ENCODE measurements at regions not wholly inside any gene's neighbourhood (a gene's known extent, or its start where the extent isn't known, plus 50 kb on each side); places are given as distances from the start of the nearest gene placed in this dataset.

DNA sequence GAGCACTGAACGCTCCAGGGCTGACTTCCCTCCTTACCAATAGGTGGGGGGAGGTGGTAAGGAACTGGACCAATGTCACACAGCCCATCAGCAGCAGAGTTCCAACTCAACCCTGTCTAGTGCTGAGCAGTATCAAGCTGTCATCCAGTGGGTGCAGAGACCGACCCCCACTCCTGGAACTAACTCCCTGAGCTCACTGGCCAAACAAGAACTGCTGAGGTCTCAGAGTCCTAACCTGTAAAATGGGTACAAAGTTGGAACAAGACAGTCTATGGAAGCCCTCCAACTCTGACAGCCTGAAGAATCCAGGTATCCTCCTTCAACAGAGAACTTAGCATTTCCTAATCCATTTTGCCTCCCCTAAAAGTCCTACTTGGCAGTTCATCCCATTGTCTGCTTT lies 91.1 kb upstream of the CLMN start:
- ATAC-seq (no peak), DNase-seq (ENCODE audit: low spot score) (no peak)
- Histone ChIP-seq H3K4me2 (no peak overlapping the region), H3K27ac (ENCODE audit: low read depth) (no peak overlapping the region), H3F3A (replicated peaks; ENCODE audit: low read depth) (no peaks in the 10 kb centered on the region), H3K4me1 (ENCODE audit: insufficient read depth) (no peaks in the 10 kb centered on the region), H3K9me2 (ENCODE audit: insufficient read depth) (no peaks in the 10 kb centered on the region), H4K20me1 (replicated peaks; ENCODE audit: insufficient read depth) (no peaks in the 10 kb centered on the region), H3K4me3 (no peak overlapping the region), H3K79me2 (replicated peaks; ENCODE audit: insufficient read depth) (no peaks in the 10 kb centered on the region), H3K27me3 (ENCODE audit: insufficient read depth) (no peaks in the 10 kb centered on the region), H3K36me3 (ENCODE audit: insufficient read depth) (no peaks in the 10 kb centered on the region), H2AFZ (no peak overlapping the region)
- no peak for TF ChIP-seq ZNF462 (CRISPR knock-in tag; IDR thresholded peaks at IDR 0.05)
- TF ChIP-seq JUNB (IDR thresholded peaks at IDR 0.05; ENCODE audit: unreplicated experiment): no peak
- TF ChIP-seq, protein P1, sequence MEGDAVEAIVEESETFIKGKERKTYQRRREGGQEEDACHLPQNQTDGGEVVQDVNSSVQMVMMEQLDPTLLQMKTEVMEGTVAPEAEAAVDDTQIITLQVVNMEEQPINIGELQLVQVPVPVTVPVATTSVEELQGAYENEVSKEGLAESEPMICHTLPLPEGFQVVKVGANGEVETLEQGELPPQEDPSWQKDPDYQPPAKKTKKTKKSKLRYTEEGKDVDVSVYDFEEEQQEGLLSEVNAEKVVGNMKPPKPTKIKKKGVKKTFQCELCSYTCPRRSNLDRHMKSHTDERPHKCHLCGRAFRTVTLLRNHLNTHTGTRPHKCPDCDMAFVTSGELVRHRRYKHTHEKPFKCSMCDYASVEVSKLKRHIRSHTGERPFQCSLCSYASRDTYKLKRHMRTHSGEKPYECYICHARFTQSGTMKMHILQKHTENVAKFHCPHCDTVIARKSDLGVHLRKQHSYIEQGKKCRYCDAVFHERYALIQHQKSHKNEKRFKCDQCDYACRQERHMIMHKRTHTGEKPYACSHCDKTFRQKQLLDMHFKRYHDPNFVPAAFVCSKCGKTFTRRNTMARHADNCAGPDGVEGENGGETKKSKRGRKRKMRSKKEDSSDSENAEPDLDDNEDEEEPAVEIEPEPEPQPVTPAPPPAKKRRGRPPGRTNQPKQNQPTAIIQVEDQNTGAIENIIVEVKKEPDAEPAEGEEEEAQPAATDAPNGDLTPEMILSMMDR (conservative IDR thresholded peaks at IDR 0.05; ENCODE audit: low read depth in 2 of 2): no peak
- TF ChIP-seq ZNF331 (CRISPR knock-in tag; IDR thresholded peaks at IDR 0.05; ENCODE audit: low read depth): no peak
- TF ChIP-seq ETS1 (IDR thresholded peaks at IDR 0.05): no peak
- TF ChIP-seq NANOG (IDR thresholded peaks at IDR 0.05; ENCODE audit: borderline replicate concordance): no peak
- TF ChIP-seq REST (IDR thresholded peaks at IDR 0.05; ENCODE audit: unreplicated experiment): no peak
- TF ChIP-seq ZNF114 (CRISPR knock-in tag; IDR thresholded peaks at IDR 0.05): no peak
- TF ChIP-seq STAT1 (IDR thresholded peaks at IDR 0.05; ENCODE audit: unreplicated experiment): no peak
- TF ChIP-seq EZH2 (IDR thresholded peaks at IDR 0.05; ENCODE audit: low read depth, unreplicated experiment): no peak
- TF ChIP-seq EZH2phosphoT487 (IDR thresholded peaks at IDR 0.05; ENCODE audit: unreplicated experiment): no peak
- TF ChIP-seq POLR2AphosphoS5 (IDR thresholded peaks at IDR 0.05; ENCODE audit: low read depth): no peak
- no peak for TF ChIP-seq CREB1 (CRISPR knock-in tag; IDR thresholded peaks at IDR 0.05; ENCODE audit: low read depth)
- no peak overlapping the region for H3K27ac Mint-ChIP-seq
- peaks cover 12% of the 10 kb centered on the region; the same call in 2 of the 3 replicates for H3K4me1 Mint-ChIP-seq
- H3K4me3 Mint-ChIP-seq: no peak overlapping the region
- no peaks in the 10 kb centered on the region for H3K36me3 Mint-ChIP-seq (ENCODE audit: low read depth)
- no peaks in the 10 kb centered on the region for H3K9me3 Mint-ChIP-seq
- peaks cover 16% of the 10 kb centered on the region for H3K27me3 Mint-ChIP-seq (ENCODE audit: insufficient read depth, low read depth, poor library complexity)
